ENCODE measurements at regions not wholly inside any gene's neighbourhood (a gene's known extent, or its start where the extent isn't known, plus 50 kb on each side); places are given as distances from the start of the nearest gene placed in this dataset.

DNA sequence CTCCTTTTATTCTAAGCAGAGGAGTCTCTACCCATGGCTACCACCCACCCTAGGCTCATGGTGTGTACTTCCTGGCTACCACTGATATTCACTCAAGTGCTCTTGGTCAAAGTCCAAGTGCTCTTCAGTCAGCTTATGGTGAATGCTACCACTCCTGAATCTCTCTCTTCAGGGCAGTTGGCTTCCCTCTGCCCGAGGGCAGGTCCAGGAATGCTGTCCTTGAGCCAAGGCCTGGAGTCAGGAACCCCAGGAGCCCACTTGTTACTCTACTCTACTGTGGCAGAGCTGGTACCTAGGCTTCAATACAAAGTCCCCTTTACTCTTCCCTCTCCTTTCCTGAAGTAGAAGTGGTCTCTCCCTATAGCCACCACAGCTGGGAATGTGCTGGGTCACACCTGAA lies 226.0 kb downstream of the DIPK2A start:
- H3K4me2 ChIP-seq (ENCODE audit: extremely low read depth, insufficient read depth, low read length): no peak overlapping the region
- H4K20me1 ChIP-seq (ENCODE audit: control insufficient read depth, extremely low read depth, insufficient read depth, low read length): no peaks in the 10 kb centered on the region
- H3K9ac ChIP-seq (ENCODE audit: insufficient read depth, low read length): no peak overlapping the region
- no peaks in the 10 kb centered on the region for H3K79me2 ChIP-seq (ENCODE audit: control insufficient read depth, insufficient read depth, low read length)
- no peaks in the 10 kb centered on the region for H3K27me3 ChIP-seq (ENCODE audit: control insufficient read depth, insufficient read depth, low read length)
- no peak overlapping the region for H3K4me3 ChIP-seq (replicated peaks in 1 of 4; ENCODE audit: control extremely low read depth in 1 of 4, insufficient read depth in 1 of 4, low read depth in 3 of 4, low read length in 4 of 4)
- no peaks in the 10 kb centered on the region for H3K36me3 ChIP-seq (ENCODE audit: control insufficient read depth, insufficient read depth, low read length)
- no peak for DNase-seq (ENCODE audit: low read depth in 2 of 2)
- H3K4me1 ChIP-seq (ENCODE audit: control insufficient read depth, extremely low read depth, insufficient read depth, low read length): no peaks in the 10 kb centered on the region
- no peak overlapping the region for H3K27ac ChIP-seq (ENCODE audit: insufficient read depth, low read length)
- no peaks in the 10 kb centered on the region for H3K9me3 ChIP-seq (ENCODE audit: control insufficient read depth, insufficient read depth, low read depth, low read length)
- TF ChIP-seq EZH2 (IDR thresholded peaks at IDR 0.05; ENCODE audit: low read length, missing control alignments): no peak
- TF ChIP-seq, protein P1, sequence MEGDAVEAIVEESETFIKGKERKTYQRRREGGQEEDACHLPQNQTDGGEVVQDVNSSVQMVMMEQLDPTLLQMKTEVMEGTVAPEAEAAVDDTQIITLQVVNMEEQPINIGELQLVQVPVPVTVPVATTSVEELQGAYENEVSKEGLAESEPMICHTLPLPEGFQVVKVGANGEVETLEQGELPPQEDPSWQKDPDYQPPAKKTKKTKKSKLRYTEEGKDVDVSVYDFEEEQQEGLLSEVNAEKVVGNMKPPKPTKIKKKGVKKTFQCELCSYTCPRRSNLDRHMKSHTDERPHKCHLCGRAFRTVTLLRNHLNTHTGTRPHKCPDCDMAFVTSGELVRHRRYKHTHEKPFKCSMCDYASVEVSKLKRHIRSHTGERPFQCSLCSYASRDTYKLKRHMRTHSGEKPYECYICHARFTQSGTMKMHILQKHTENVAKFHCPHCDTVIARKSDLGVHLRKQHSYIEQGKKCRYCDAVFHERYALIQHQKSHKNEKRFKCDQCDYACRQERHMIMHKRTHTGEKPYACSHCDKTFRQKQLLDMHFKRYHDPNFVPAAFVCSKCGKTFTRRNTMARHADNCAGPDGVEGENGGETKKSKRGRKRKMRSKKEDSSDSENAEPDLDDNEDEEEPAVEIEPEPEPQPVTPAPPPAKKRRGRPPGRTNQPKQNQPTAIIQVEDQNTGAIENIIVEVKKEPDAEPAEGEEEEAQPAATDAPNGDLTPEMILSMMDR (conservative IDR thresholded peaks at IDR 0.05 in 1 of 2, IDR thresholded peaks at IDR 0.05 in 1 of 2; ENCODE audit: low read depth in 1 of 2, low read length in 2 of 2): no peak
- H2AFZ ChIP-seq (ENCODE audit: low read length): no peak overlapping the region

DNA sequence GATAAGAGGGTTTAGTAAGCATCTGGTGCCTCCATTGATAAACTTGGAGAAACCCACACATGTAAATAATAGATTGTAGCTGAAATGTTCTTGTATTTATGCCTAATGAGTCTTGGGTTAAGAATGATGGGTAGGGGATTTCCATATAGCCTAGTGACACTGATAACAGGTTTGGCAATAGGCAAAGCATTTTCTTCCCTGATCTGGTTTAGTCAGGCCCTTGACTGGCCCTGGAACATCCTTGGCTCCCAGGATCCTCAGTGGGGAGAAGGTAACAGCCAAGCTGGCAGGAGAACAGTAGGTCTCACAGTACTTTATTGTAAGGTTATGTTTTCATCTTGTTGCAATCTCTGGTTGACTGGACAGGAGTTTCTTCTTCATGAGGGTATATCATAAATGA lies 228.4 kb downstream of the DIPK2A start:
- DNase-seq (ENCODE audit: low read depth in 2 of 2): no peak
- H3K36me3 ChIP-seq (ENCODE audit: control insufficient read depth, insufficient read depth, low read length): no peaks in the 10 kb centered on the region

DNA sequence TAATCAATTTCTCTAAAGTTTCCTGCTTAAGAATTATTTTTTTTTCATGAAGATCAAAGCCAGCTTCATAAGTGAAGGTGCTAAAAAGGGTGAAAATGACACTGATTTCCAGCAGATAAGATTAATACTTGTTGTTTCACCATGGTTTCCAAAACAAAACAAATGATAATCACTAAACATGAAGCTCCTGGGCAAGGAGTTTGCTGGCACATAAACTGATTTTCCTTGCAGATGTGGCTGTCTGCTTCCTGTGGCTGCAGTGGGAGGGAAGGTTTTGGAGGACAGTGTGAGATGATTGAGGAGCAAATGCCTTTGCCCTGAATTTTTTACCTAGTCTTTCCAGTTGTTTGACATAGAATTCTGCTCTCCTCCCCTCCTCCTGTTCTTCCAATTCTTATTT lies 228.8 kb downstream of the DIPK2A start:
- no peaks in the 10 kb centered on the region for H4K20me1 ChIP-seq (ENCODE audit: control insufficient read depth, extremely low read depth, insufficient read depth, low read length)
- H3K79me2 ChIP-seq (ENCODE audit: control insufficient read depth, insufficient read depth, low read length): no peaks in the 10 kb centered on the region
- H3K4me3 ChIP-seq (replicated peaks in 1 of 4; ENCODE audit: control extremely low read depth in 1 of 4, insufficient read depth in 1 of 4, low read depth in 3 of 4, low read length in 4 of 4): no peak overlapping the region
- H3K36me3 ChIP-seq (ENCODE audit: control insufficient read depth, insufficient read depth, low read length): no peaks in the 10 kb centered on the region
- H2AFZ ChIP-seq (ENCODE audit: low read length): no peak overlapping the region
- H3K27me3 ChIP-seq (ENCODE audit: control insufficient read depth, insufficient read depth, low read length): no peaks in the 10 kb centered on the region
- no peak overlapping the region for H3K9ac ChIP-seq (ENCODE audit: insufficient read depth, low read length)
- no peak for DNase-seq (ENCODE audit: low read depth in 2 of 2)
- TF ChIP-seq, protein P1 (conservative IDR thresholded peaks at IDR 0.05 in 1 of 2, IDR thresholded peaks at IDR 0.05 in 1 of 2; ENCODE audit: low read depth in 1 of 2, low read length in 2 of 2): no peak
- TF ChIP-seq EZH2 (IDR thresholded peaks at IDR 0.05; ENCODE audit: low read length, missing control alignments): no peak
- H3K9me3 ChIP-seq (ENCODE audit: control insufficient read depth, insufficient read depth, low read depth, low read length): no peaks in the 10 kb centered on the region
- no peak overlapping the region for H3K27ac ChIP-seq (ENCODE audit: insufficient read depth, low read length)
- no peaks in the 10 kb centered on the region for H3K4me1 ChIP-seq (ENCODE audit: control insufficient read depth, extremely low read depth, insufficient read depth, low read length)
- H3K4me2 ChIP-seq (ENCODE audit: extremely low read depth, insufficient read depth, low read length): no peak overlapping the region

More for the DNA sequence above, 228.4 kb downstream of the DIPK2A start:
- Histone ChIP-seq H3K4me2 (ENCODE audit: extremely low read depth, insufficient read depth, low read length) (no peak overlapping the region), H3K9me3 (ENCODE audit: control insufficient read depth, insufficient read depth, low read depth, low read length) (no peaks in the 10 kb centered on the region), H3K27ac (ENCODE audit: insufficient read depth, low read length) (no peak overlapping the region), H2AFZ (ENCODE audit: low read length) (no peak overlapping the region), H3K79me2 (ENCODE audit: control insufficient read depth, insufficient read depth, low read length) (no peaks in the 10 kb centered on the region), H3K27me3 (ENCODE audit: control insufficient read depth, insufficient read depth, low read length) (no peaks in the 10 kb centered on the region), H3K4me1 (ENCODE audit: control insufficient read depth, extremely low read depth, insufficient read depth, low read length) (no peaks in the 10 kb centered on the region), H3K9ac (ENCODE audit: insufficient read depth, low read length) (no peak overlapping the region), H4K20me1 (ENCODE audit: control insufficient read depth, extremely low read depth, insufficient read depth, low read length) (no peaks in the 10 kb centered on the region), H3K4me3 (replicated peaks in 1 of 4; ENCODE audit: control extremely low read depth in 1 of 4, insufficient read depth in 1 of 4, low read depth in 3 of 4, low read length in 4 of 4) (no peak overlapping the region)
- TF ChIP-seq, protein P1 (conservative IDR thresholded peaks at IDR 0.05 in 1 of 2, IDR thresholded peaks at IDR 0.05 in 1 of 2; ENCODE audit: low read depth in 1 of 2, low read length in 2 of 2): no peak
- TF ChIP-seq EZH2 (IDR thresholded peaks at IDR 0.05; ENCODE audit: low read length, missing control alignments): no peak
